Stimulated activated CD4-positive, alpha-beta T cell treated with anti-CD3 and anti-CD28 coated beads, Interleukin-2, amount 100 ng/mL, for 24 hours (primary cell): ENCODE measurements at regions not wholly inside any gene's neighbourhood (a gene's known extent, or its start where the extent isn't known, plus 50 kb on each side); places are given as distances from the start of the nearest gene placed in this dataset.
A peak's percentile ranks its signal among the peaks of the same experiment; 100 is the strongest.

Experiments
- DNase-seq, 2 donors: peaks; one replicate each; pipeline ENCODE4 v3.0.0-alpha.2; 2020

- peak in 1 of 2 donors; percentile 9 for DNase-seq
Measured at GRCh38 chr6:169839898-169840631, 88.6 kb downstream of the ERMARD start.

GRCh38 chr6:169839493-169839892 lies 88.1 kb downstream of the ERMARD start:
- no peak for DNase-seq

GRCh38 chr6:169839029-169839481 lies 87.6 kb downstream of the ERMARD start:
- DNase-seq, result no peak

GRCh38 chr6:169838346-169839028 lies 87.1 kb downstream of the ERMARD start:
- DNase-seq, result no peak

GRCh38 chr6:169837529-169838250 lies 86.3 kb downstream of the ERMARD start:
- DNase-seq, result no peak

GRCh38 chr6:169833258-169833794 lies 81.9 kb downstream of the ERMARD start:
- DNase-seq, result no peak

- DNase-seq, result no peak
Measured at GRCh38 chr6:169832247-169832948, 81.0 kb downstream of the ERMARD start.

GRCh38 chr6:169831450-169832246 lies 80.2 kb downstream of the ERMARD start:
- peak; percentile 80 for DNase-seq
